GM12891 (cell line): ENCODE measurements at regions not wholly inside any gene's neighbourhood (a gene's known extent, or its start where the extent isn't known, plus 50 kb on each side); places are given as distances from the start of the nearest gene placed in this dataset.

Source experiments
- POLR2A ChIP-seq: IDR thresholded peaks from 2 replicates; pipeline ENCODE4 v1.6.1; 2011; ENCODE audit warnings: low read depth, low read length, control low read depth
- POLR2AphosphoS5 ChIP-seq: IDR thresholded peaks from 2 replicates; pipeline ENCODE4 v1.6.1; 2011; ENCODE audit warnings: low read depth, low read length, control low read depth
- TAF1 ChIP-seq: IDR thresholded peaks from 2 replicates; pipeline ENCODE4 v1.6.1; 2011; ENCODE audit warnings: low read depth, low read length, control low read depth

- TF ChIP-seq POLR2A (no peak), TAF1 (no peak), POLR2AphosphoS5 (no peak)
Observed at GRCh38 chr4:160835789-160836188, 1328.0 kb downstream of the FSTL5 start.
